NOMO-1 treated with DMSO at 0.1 percent for 48 hours (cell line): ENCODE measurements at regions not wholly inside any gene's neighbourhood (a gene's known extent, or its start where the extent isn't known, plus 50 kb on each side); places are given as distances from the start of the nearest gene placed in this dataset.
A peak's percentile ranks its signal among the peaks of the same experiment; 100 is the strongest.

Experiments
- DNase-seq: peaks from one replicate; lab custom pipeline; 2025; ENCODE audit not compliant: unreplicated experiment; lab: John Stamatoyannopoulos, UW

DNA sequence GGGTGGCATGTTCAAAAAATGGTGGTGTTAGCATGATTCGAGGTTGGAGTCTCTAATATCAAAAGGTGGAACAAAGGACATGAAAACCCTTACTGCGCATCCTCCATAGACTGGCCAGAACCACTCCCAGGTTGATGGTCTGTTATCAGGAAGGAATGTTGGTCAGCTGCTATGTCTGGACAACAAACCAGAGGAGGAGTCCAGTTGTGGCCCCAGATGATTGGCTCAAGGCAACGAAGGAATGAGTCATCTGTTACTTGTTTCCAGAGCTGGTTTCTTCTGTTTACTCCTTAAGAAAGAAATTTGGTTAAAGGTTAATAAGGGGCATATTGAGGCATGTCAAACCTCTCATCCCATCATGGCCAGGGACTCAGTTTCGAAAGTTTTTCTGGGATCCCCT is 56.8 kb upstream of the GRIA4 start:
- DNase-seq: no peak

DNA sequence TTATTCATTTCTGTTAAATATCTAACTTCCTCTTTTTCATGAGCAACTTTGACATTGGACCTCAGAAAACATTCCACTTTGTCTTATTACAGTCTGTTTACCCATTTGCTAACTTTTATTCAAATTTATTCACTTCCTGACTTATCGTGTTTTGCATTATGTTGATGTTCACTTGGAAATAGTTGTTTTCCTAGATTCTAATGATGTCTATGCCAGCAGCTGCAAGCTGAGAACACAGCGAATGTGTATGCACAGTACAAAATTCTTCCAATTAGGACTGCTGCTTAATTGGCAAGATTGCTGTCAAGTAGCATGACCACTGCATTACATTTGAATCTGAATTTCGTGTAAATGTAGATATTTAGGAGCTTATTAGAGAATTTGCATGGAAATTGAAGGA is 61.5 kb upstream of the GRIA4 start:
- peak; percentile 21 for DNase-seq

DNA sequence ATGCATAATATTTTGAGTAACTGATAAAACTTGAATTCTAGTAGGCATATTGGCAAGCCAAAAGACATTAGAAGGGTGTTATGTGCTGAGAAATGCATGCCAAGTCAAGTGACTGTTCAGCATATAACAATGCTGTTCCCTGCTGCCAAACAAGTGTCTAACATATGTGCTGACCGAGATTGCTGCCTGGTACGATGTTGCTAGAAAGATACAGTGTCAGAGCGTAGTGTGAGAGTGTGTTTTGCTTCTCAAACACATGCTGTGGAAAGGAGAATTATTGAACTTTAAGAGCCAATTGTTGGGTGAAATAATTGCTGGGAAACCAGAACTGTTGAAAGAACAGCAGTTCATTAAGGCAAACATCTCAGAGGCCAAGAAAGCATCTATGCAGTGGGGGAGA is 71.3 kb upstream of the GRIA4 start:
- DNase-seq: no peak

DNA sequence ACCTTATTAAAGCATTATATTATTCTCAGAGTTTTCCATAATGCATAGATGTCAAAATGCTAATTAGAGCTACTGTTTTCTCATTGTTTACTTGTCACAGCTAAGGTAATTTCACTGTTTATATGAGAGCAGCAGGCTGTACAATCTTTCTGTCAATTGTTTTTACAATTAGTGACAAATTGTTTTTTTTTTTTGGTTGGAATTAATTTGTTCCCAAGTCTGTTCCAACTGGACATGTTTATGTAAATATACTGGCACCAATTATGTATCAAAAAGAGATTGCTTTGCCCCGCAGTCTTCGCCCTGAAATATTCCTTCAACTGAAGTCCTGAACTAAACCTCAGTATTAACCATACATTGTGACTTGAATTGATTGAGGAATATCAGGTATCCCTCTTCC is 72.3 kb upstream of the GRIA4 start:
- DNase-seq: no peak

DNA sequence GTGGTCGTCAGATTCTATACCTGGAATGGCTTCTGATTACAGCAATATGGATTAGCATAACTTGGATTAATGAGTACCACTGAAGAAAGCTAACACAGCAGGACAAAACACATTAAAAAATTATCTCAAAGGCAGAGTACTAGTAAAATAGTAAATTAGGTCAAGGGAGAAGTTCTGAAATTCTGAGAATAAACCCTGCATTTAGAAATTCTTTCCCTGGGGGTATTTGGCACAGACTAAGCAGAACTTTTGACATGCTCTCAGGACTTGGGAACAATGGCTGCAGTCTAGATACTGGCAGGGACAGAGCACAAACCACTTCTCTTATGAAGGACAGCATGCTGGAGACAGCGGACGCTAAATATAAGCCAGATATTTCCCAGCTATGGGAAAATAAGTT is 85.6 kb upstream of the GRIA4 start:
- no peak for DNase-seq

DNA sequence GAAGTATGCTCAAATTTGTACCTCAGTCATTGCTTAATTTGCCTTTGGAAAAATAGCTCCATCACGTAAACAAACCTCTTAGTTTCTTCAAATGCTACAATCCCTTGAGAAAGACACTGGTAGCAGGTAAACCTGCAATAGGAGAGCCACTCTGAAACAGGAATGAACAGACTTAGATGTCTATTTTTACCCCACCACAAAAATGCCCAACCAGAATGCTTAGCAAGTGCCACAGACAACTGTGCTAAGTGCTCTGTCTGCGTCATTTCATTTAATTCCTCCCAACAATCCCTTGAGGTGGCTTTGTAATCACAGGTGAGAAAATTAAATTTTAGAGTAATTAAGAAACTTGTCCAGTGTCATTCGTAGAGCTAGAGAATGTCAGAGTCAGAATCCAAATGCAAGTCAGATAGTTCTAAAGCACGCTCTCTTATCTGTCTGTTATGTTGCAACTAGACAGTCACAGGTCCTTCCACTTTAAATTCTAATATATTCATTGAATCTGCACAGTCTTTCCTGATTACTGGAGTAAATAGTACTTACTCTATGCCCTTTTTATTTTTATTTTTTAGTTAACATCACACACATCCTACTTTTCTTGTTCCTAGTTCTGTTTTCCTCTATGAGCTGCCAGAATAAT is 89.0 kb upstream of the GRIA4 start:
- no peak for DNase-seq

DNA sequence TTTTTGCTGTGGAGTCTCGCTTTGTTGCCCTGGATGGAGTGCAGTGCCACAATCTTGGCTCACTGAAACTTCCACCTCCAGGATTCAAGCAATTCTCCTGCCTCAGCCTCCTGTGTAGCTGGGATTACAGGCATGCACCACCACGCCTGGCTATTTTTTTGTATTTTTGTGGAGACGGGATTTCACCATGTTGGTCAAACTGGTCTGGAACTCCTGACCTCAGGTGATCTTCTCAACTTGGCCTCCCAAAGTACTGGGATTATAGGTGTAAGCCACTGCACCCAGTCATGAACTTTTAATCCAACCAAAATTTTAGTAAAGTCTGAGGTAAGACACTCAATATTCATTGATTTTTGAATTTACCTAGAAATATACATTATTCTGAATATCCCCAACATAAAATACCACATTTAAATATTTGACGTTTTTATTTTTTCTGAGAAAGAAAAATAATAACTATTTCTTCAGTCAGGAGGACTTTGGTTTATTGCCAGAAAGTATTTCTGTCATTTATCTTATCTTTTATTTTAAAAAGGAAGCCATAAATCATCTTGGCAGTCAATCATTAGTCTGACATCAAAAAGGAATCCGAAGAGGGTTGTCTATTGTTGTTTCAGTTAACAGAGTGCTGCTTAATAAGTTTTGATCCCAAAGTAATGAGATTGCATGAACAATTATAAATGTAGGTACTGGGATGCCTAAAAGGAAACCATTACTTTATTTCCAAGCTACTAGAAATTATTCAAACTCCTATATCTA is 102.2 kb upstream of the GRIA4 start:
- no peak for DNase-seq

DNA sequence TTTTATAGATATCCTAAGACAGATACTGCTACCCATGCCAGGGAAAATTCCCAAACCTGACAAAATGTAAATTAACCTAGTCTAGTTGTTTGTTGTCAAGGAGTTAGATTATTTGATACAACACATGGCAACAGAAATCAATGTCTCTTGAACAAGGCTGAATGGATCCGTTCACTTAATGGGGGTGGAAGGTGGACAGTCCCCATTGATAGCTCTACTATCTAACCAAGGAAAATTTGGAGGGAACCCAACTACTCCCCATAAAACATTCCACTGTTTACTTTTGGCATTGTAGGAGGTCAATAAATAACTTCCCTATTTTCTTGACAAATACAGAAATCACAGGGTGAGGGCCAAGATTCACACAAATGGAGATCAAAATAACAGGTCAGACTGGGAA is 117.9 kb upstream of the GRIA4 start:
- no peak for DNase-seq

DNA sequence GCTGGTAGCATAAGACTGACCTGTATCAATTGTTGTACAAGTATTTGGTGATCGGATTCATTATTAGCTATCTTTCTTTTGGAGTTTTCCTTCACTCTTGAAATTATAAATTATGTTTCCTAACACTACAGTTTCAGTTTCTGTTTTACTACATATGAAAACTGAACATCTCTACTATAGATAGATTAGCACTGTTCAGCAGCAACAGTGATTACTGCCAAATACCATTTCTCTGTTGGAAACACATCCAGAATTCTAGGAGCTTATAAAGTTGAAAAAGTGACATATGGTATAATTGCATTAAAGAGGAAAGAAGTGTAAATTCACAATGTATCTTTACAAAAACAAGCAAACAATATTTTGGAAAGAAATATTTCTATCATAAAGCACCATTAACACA is 118.5 kb upstream of the GRIA4 start:
- DNase-seq: no peak

DNA sequence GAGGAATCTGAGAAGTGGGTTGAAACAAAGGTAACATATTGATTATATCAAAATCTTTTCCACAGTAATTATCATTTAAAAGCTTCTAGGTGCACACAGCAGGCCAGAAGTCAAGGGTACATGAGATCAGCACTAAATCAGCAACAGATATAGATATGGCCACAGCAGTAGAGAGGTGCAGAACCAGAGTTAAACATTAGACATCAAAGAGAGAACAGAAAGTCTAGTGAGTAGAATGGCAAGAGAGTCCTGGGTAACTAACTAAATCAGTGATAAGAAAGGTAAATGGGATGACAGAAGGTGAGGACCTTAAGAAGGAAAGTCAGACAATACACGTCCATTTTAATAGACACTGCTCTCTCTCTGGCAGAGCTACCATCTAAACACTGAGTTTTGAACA is 119.5 kb upstream of the GRIA4 start:
- DNase-seq: no peak

DNA sequence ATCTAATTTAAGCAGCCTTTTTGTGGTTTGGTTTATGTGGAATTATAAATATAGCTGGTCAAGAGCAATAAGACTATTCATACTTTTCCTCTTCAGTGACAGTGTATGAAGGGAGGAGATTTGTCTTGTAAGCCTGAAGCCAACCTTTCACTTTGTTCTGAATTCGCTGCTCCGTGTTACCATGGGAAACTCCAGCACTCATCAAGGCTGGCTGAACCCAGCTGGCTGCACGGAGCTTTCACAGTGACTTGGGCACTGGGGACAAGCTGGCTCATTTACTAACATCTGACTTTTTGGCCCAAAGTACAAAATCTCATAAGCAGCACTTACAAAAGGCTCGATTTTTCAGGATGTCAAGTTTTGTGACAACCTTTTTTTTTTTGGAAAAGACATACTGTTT is 120.4 kb upstream of the GRIA4 start:
- DNase-seq: no peak

DNA sequence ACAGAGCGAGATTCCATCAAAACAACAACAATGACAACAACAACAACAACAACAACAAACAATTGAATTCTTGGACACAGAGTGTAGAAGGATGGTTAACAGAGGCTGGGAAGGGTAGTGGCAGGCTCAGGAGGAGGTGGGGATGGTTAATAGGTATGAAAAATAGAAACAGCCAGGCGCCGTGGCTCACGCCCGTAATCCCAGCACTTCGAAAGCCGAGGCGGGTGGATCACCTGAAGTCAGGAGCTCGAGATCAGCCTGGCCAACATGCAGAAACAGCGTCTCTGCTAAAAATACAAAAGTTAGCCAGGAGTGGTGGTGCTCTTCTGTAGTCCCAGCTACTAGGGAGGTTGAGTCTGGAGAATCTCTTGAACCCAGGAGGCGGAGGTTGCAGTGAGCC is 122.9 kb upstream of the GRIA4 start:
- no peak for DNase-seq

DNA sequence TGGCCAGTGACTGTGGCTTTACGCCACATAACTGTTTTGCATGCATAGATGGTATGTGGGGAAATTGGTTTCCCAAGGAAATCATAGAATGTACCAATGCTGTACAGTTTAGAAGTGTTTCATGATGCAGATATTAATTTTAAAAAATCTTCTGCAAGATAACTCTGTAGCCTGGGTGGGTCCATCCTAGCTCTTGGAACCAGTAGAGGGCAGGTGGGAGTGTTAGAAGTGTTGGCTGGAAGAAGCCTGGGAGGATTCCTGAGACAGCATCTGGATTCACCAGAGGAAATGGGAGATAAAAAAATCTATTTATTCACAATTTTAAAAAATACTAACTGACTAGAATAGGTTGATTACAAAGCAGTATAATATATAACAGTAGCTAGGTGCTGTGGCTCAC is 139.9 kb upstream of the GRIA4 start:
- no peak for DNase-seq

DNA sequence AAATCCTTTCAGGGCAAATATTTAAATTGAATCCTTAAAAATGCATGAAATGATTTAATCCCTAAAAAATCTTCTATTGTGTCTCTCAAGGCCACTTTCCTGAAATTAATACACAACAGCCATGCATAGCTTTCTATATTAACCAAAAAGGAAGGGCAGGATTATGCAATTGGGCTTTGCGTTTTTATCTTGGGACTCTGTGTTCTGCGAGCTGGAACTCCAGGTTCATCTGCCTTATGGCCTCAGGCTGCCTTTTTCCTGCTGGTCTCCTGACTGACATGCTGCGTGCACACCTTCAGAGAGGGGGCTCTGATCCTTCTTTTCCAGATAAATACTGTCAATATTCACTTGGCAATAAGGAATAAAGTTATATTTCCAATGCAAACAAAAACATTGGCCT is 141.7 kb upstream of the GRIA4 start:
- DNase-seq: no peak

DNA sequence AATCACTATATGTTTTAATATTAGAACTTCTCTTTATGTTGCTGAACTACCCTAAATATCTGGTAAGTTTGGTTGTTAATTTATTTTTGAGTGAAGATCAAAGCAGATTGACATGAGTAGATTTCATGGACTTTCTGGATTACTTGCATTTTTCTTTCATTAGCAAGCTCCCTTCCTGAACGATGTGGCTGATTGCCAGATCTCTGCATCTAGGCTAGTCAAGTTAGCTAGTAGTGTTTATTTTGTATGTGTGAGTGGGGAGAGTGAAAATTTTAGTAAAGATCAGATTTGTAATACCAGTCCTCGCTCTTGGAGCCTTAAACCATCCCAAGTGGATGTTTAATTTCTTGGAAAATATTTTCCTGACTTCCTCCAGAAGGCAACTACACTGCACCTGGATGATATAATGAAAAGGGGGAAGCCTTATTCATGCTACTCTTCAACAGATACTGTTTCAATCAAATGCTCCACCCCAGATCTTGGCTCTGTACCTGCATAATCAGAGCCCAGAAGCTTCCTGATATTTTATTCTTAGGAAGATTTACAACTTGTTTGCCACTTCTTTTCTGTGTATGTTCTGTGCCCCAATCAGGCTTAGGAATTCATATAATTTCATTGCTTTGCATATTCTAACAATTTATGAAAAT is 143.2 kb upstream of the GRIA4 start:
- DNase-seq: no peak

DNA sequence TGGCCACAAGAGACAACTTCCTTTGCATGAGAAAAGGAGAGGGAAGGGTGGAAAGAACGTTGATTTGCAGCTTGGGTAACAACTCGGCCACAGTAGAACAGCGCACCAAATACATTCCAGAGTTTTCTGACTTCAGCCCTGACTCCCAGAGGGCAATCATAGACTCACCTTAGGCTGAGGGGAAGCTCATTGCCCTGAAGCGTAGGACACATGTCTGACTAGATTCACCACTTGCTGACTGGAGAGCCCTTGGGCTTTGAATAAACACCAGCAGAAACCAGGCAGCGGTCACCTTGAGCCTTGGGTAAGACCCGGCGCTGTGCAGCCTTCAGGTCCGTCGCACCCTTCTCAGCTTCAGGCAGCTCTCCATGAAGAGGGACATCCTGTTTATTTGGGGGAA is 151.8 kb upstream of the GRIA4 start:
- DNase-seq: no peak

DNA sequence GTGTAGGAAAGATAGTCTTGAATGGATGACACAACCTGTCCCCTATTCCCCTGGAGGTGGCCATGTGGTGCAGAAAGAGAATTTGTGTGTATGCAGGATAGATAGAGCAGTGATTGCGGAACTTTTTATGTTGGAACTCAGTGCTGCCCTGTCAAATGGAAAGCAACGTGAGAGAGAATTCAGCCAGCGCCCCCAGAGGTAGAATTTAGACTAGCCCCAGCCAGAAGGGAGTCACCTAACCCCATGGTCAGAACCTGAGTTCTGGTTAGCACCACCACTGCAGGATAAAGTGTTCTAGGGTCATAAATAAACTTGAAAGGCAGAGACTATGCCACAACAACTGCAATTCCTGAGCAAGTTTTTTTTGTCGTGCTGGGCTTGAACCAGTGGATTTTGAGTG is 152.9 kb upstream of the GRIA4 start:
- DNase-seq: no peak

DNA sequence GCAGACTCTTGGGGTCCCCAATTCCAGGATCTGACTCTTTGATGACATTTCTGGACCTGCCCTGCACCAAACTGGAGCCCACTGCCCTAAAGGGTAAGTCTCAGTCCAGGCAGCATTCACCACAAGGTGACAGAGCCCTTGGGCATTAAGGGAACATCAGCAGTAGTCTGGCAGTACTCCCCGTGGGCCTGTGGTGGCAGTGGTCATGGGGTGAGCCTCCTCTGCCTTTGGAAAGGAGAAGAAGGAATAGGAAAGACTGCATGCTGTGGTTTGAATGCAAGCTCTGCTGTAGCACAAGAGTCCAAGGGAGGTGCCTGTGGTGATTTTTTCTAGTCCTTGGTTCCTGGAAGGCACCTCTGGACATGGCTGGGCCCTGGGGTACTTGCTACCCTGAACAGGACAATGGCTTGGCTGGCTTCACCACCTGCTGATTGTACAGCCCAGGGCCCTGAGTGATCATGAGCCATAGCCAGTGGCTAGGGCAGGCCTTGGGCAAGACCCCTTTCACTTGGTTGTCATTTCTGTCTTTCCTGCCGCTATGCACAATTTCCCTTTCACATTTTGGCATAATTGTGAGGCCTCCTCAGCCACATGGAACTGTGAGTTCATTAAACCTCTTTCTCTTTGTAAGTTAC is 160.7 kb upstream of the GRIA4 start:
- DNase-seq: no peak

DNA sequence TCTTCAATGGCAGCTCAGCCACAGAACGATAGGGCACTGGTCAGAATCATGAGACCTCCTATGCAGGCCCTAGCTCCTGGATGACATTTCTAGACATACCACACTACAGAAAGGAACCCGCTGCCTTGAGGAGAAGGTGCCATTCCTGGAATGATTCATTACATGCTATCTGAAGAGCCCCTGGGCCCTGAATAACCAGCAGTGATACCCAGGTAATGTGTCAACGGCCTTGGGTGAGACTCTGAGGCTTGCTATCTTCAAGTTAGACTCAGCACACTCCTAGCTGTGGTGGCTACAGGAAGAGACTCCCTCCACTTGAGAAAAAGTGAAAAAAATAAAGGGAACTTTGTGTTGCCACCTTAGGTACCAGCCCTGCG is 161.2 kb upstream of the GRIA4 start:
- DNase-seq: no peak

DNA sequence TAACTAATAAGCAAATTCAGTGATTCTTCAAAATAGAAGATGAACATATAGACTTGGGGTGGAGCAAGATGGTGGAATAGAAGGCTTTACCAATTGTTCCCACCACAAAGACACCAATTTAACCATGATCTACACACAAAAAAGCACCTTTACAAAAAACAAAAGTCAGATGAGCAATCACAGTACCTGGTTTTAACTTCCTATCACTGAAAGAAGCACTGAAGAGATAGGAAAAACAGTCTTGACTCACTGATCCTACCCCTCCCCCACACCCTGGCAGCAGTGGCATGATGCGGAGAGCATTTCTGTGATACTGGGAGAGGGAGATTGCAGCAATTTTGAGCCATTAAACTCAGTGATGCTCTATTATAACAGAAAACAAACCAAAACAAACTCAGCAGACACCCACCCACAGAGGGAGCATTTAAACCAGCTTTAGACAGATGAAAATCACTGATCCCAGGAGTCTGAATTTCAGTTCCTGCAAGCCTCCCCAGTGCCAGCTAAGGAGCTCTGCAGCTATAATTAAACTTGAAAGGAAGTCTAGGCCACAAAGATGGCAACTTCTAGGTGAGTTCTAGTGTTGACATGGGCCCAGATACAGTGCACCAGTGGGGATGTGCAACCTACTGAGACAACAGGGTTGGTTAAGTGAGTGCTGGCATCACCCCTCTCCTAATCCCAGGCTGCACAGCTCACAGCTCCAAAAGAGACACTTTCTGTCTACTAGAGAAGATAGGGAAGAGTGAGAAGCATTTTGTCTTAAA is 161.8 kb upstream of the GRIA4 start:
- DNase-seq: no peak

DNA sequence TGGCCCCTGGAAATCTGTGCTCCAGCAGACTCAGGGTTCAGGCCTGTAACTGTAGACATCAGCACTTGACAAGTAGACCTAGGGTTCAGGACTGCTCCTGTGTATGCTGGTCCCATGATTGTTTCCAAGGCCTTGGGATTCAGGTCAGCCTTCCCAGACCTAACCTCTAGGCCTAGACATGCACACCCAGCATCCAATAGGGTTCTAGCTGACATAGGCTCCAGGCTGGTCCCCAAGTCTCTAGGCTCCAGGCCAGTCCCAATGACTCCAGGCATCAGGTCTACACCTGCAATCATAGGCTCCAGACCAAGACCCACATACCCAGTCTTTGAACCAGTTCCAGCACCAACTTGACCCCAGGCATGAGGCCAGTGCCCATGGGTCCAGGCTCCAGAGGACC is 166.2 kb upstream of the GRIA4 start:
- DNase-seq: no peak
